Endodermal cell (in vitro differentiated cells): ENCODE measurements at regions not wholly inside any gene's neighbourhood (a gene's known extent, or its start where the extent isn't known, plus 50 kb on each side); places are given as distances from the start of the nearest gene placed in this dataset.
"Not testable (repeated sequence)": the region's sequence is repeated elsewhere in the genome, so short reads cannot be mapped to it uniquely, and the experiment has no call there.

ENCODE experiments used
- DNase-seq: peaks from one replicate; pipeline ENCODE4 v3.0.0-alpha.2; 2017
- H3K27ac ChIP-seq: 2 replicates; pipeline ENCODE4 v1.5.1; 2013; ENCODE audit warnings: mild to moderate bottlenecking, low read depth, low read length, moderate library complexity
- H3K27me3 ChIP-seq: 2 replicates; pipeline ENCODE4 v1.6.1; 2013; ENCODE audit warnings: mild to moderate bottlenecking, low read length, moderate library complexity; ENCODE audit not compliant: insufficient read depth, control insufficient read depth, poor library complexity, severe bottlenecking
- H3K36me3 ChIP-seq: 2 replicates; pipeline ENCODE4 v1.7.0; 2013; ENCODE audit warnings: mild to moderate bottlenecking, low read length, moderate library complexity; ENCODE audit not compliant: control insufficient read depth, insufficient read depth
- H3K4me1 ChIP-seq: one replicate; pipeline ENCODE4 v1.7.0; 2013; ENCODE audit warnings: low read length; ENCODE audit not compliant: control insufficient read depth, insufficient read depth
- H3K4me3 ChIP-seq: 2 replicates; pipeline ENCODE4 v1.5.1; 2013; ENCODE audit warnings: mild to moderate bottlenecking, low read length, moderate library complexity
- H3K9ac ChIP-seq: 2 replicates; pipeline ENCODE4 v1.6.1; 2013; ENCODE audit warnings: mild to moderate bottlenecking, low read length, moderate library complexity; ENCODE audit not compliant: poor library complexity, severe bottlenecking; ENCODE audit errors: extremely low read depth
- H3K9me3 ChIP-seq: 2 replicates; pipeline ENCODE4 v1.6.1; 2013; ENCODE audit warnings: mild to moderate bottlenecking, low read length, moderate library complexity; ENCODE audit not compliant: control insufficient read depth
- H3K27ac Mint-ChIP-seq: 2 replicates; pipeline ENCODE4 v1.8.0; 2020; ENCODE audit warnings: mixed read lengths
- H3K27me3 Mint-ChIP-seq: 2 replicates; pipeline ENCODE4 v1.8.0; 2021; ENCODE audit warnings: mild to moderate bottlenecking, mixed read lengths; ENCODE audit not compliant: insufficient read depth
- H3K36me3 Mint-ChIP-seq: 2 replicates; pipeline ENCODE4 v1.8.0; 2020; ENCODE audit warnings: low read depth, mixed read lengths
- H3K4me1 Mint-ChIP-seq: 2 replicates; pipeline ENCODE4 v1.8.0; 2020; ENCODE audit warnings: mixed read lengths
- H3K4me3 Mint-ChIP-seq: 2 replicates; pipeline ENCODE4 v1.8.0; 2020; ENCODE audit warnings: mild to moderate bottlenecking, moderate library complexity, mixed read lengths
- H3K9me3 Mint-ChIP-seq: 2 replicates; pipeline ENCODE4 v1.8.0; 2020; ENCODE audit warnings: mild to moderate bottlenecking, mixed read lengths
- CTCF ChIP-seq: fragments of 200-600 bp; sonication (generic); conservative IDR thresholded peaks from 2 replicates; pipeline ENCODE4 v1.5.0; 2021; ENCODE audit warnings: antibody characterized with exemption, mild to moderate bottlenecking
- WGBS, 2 experiments: methylation state at CpG; one replicate each; pipeline versions ENCODE4 v1.1.5 to v1.1.7; 2013; ENCODE audit warnings: missing lambda C conversion rate in 2 of 2, mixed read lengths in 1 of 2; ENCODE audit not compliant: insufficient coverage in 1 of 2, insufficient read length in 1 of 2; 5-methylcytosine and 5-hydroxymethylcytosine counted together

- H3K4me3 ChIP-seq, result no peak overlapping the region
- H3K4me1 ChIP-seq, result no peaks in the 10 kb centered on the region
- Mint-ChIP-seq H3K9me3 (no peaks in the 10 kb centered on the region), H3K4me3 (no peak overlapping the region), H3K27ac (no peak overlapping the region), H3K27me3 (no peaks in the 10 kb centered on the region), H3K36me3 (no peaks in the 10 kb centered on the region), H3K4me1 (no peaks in the 10 kb centered on the region)
- H3K27me3 ChIP-seq, result no peaks in the 10 kb centered on the region
- DNase-seq, result no peak
- H3K9me3 ChIP-seq, result no peaks in the 10 kb centered on the region
- no peak for TF ChIP-seq CTCF
- no peak overlapping the region for H3K27ac ChIP-seq
- WGBS, 2 experiments, result 95 to 98% methylated on average over 4 of the region's 4 CpGs
- no peaks in the 10 kb centered on the region for H3K36me3 ChIP-seq
- H3K9ac ChIP-seq, result no peak overlapping the region
Measured at GRCh38 chr3:35296533-35296932, 342.8 kb upstream of the ARPP21 start.

- not testable (repeated sequence) for H3K4me1 ChIP-seq, H3K9me3 ChIP-seq, H3K27me3 ChIP-seq, H3K4me3 Mint-ChIP-seq, H3K4me1 Mint-ChIP-seq, H3K9me3 Mint-ChIP-seq, DNase-seq, H3K36me3 Mint-ChIP-seq, H3K27ac Mint-ChIP-seq, H3K27ac ChIP-seq, H3K27me3 Mint-ChIP-seq, H3K4me3 ChIP-seq, H3K9ac ChIP-seq, H3K36me3 ChIP-seq
- 97 to 100% methylated on average over 1 of the region's 2 CpGs for WGBS, 2 experiments
Measured at GRCh38 chr3:35296944-35297343, 342.4 kb upstream of the ARPP21 start.

- Mint-ChIP-seq H3K4me1 (no peaks in the 10 kb centered on the region), H3K27me3 (no peaks in the 10 kb centered on the region), H3K36me3 (no peaks in the 10 kb centered on the region), H3K9me3 (no peaks in the 10 kb centered on the region), H3K27ac (no peak overlapping the region), H3K4me3 (no peak overlapping the region)
- Histone ChIP-seq H3K4me3 (no peak overlapping the region), H3K9me3 (no peaks in the 10 kb centered on the region), H3K36me3 (no peaks in the 10 kb centered on the region), H3K27me3 (no peaks in the 10 kb centered on the region), H3K27ac (no peak overlapping the region), H3K9ac (no peak overlapping the region), H3K4me1 (no peaks in the 10 kb centered on the region)
- DNase-seq, result no peak
- 93% methylated on average over 3 of the region's 3 CpGs; no CpG with 5 or more reads in 1 of the 2 experiments for WGBS, 2 experiments
- no peak for TF ChIP-seq CTCF
Measured at GRCh38 chr3:35305406-35305805, 333.9 kb upstream of the ARPP21 start.

GRCh38 chr3:35307296-35307695, 332.0 kb upstream of the ARPP21 start:
- WGBS, 2 experiments, result 83 to 91% methylated on average over 1 to 2 of the region's 2 CpGs
- Histone ChIP-seq H3K9me3 (no peaks in the 10 kb centered on the region), H3K9ac (no peak overlapping the region), H3K4me1 (no peaks in the 10 kb centered on the region), H3K27ac (no peak overlapping the region), H3K36me3 (no peaks in the 10 kb centered on the region), H3K4me3 (no peak overlapping the region), H3K27me3 (no peaks in the 10 kb centered on the region)
- Mint-ChIP-seq H3K27ac (no peak overlapping the region), H3K4me3 (no peak overlapping the region), H3K27me3 (no peaks in the 10 kb centered on the region), H3K9me3 (no peaks in the 10 kb centered on the region), H3K36me3 (no peaks in the 10 kb centered on the region), H3K4me1 (no peaks in the 10 kb centered on the region)
- no peak for DNase-seq
- no peak for TF ChIP-seq CTCF

- Mint-ChIP-seq H3K4me1 (peaks cover 24% of the 10 kb centered on the region), H3K27me3 (peaks cover 14% of the 10 kb centered on the region)
- not testable (repeated sequence) for H3K4me3 Mint-ChIP-seq, H3K27ac ChIP-seq, DNase-seq, H3K4me1 ChIP-seq, H3K36me3 ChIP-seq, H3K36me3 Mint-ChIP-seq, H3K9ac ChIP-seq, H3K9me3 Mint-ChIP-seq, H3K9me3 ChIP-seq, H3K27ac Mint-ChIP-seq, H3K4me3 ChIP-seq, H3K27me3 ChIP-seq
- 100% methylated on average over 1 of the region's 2 CpGs; no CpG with 5 or more reads in 1 of the 2 experiments for WGBS, 2 experiments
Measured at GRCh38 chr3:35316841-35317240, 322.5 kb upstream of the ARPP21 start.
